ENCODE measurements at regions not wholly inside any gene's neighbourhood (a gene's known extent, or its start where the extent isn't known, plus 50 kb on each side); places are given as distances from the start of the nearest gene placed in this dataset.

- Mint-ChIP-seq H3K27me3 (ENCODE audit: low read depth in 2 of 2) (peaks cover 3 to 8% of the 10 kb centered on the region in 2 donors), H3K27ac (no peak overlapping the region), H3K4me3 (no peak overlapping the region), H3K9me3 (no peaks in the 10 kb centered on the region), H3K4me1 (no peaks in the 10 kb centered on the region), H3K36me3 (no peaks in the 10 kb centered on the region)
- Histone ChIP-seq H3K36me3 (ENCODE audit: control insufficient read depth, insufficient read depth, low read length) (no peaks in the 10 kb centered on the region), H3K27me3 (ENCODE audit: control insufficient read depth, insufficient read depth, low read length) (peaks cover 9% of the 10 kb centered on the region), H3K27ac (ENCODE audit: low read length) (no peak overlapping the region), H3K4me1 (ENCODE audit: control insufficient read depth, insufficient read depth, low read length) (no peaks in the 10 kb centered on the region), H3K9me3 (ENCODE audit: control insufficient read depth, insufficient read depth, low read length) (no peaks in the 10 kb centered on the region), H3K4me3 (ENCODE audit: low read length) (no peak overlapping the region)
- intact Hi-C loops (cut with micrococcal nuclease), result no loop called here
- ATAC-seq (no peak), DNase-seq (no peak)
- TF ChIP-seq CTCF (IDR thresholded peaks at IDR 0.05), result no peak
- 82% methylated on average over 4 of the region's 6 CpGs for WGBS (ENCODE audit: insufficient coverage)
Measured at GRCh38 chr16:87115646-87116045, 201.5 kb downstream of the C16orf95 start.

GRCh38 chr16:87117936-87118335, 199.3 kb downstream of the C16orf95 start:
- Histone ChIP-seq H3K36me3 (ENCODE audit: control insufficient read depth, insufficient read depth, low read length) (no peaks in the 10 kb centered on the region), H3K27me3 (ENCODE audit: control insufficient read depth, insufficient read depth, low read length) (peaks cover 9% of the 10 kb centered on the region), H3K9me3 (ENCODE audit: control insufficient read depth, insufficient read depth, low read length) (no peaks in the 10 kb centered on the region), H3K27ac (ENCODE audit: low read length) (no peak overlapping the region), H3K4me3 (ENCODE audit: low read length) (no peak overlapping the region), H3K4me1 (ENCODE audit: control insufficient read depth, insufficient read depth, low read length) (no peaks in the 10 kb centered on the region)
- no peaks in the 10 kb centered on the region for H3K36me3 Mint-ChIP-seq
- no peaks in the 10 kb centered on the region for H3K4me1 Mint-ChIP-seq
- 12% methylated on average over 12 of the region's 12 CpGs for WGBS (ENCODE audit: insufficient coverage)
- H3K4me3 Mint-ChIP-seq, result no peak overlapping the region
- H3K9me3 Mint-ChIP-seq, result no peaks in the 10 kb centered on the region
- H3K27ac Mint-ChIP-seq, result no peak overlapping the region
- intact Hi-C loops (cut with micrococcal nuclease), result no loop called here
- ATAC-seq (no peak), DNase-seq (no peak)
- TF ChIP-seq CTCF (IDR thresholded peaks at IDR 0.05), result no peak
- H3K27me3 Mint-ChIP-seq (ENCODE audit: low read depth in 2 of 2), result peaks cover 3 to 8% of the 10 kb centered on the region in 2 donors

- Mint-ChIP-seq H3K4me1 (no peaks in the 10 kb centered on the region), H3K36me3 (no peaks in the 10 kb centered on the region), H3K27ac (no peak overlapping the region), H3K4me3 (no peak overlapping the region), H3K27me3 (ENCODE audit: low read depth in 2 of 2) (peaks cover 3 to 5% of the 10 kb centered on the region in 2 donors), H3K9me3 (no peaks in the 10 kb centered on the region)
- ATAC-seq (no peak), DNase-seq (no peak)
- H3K27me3 ChIP-seq (ENCODE audit: control insufficient read depth, insufficient read depth, low read length), result peaks cover 9% of the 10 kb centered on the region
- WGBS (ENCODE audit: insufficient coverage), result 64% methylated on average over 2 of the region's 2 CpGs
- no peak overlapping the region for H3K4me3 ChIP-seq (ENCODE audit: low read length)
- TF ChIP-seq CTCF (IDR thresholded peaks at IDR 0.05), result no peak
- intact Hi-C loops (cut with micrococcal nuclease), result no loop called here
- H3K27ac ChIP-seq (ENCODE audit: low read length), result no peak overlapping the region
- H3K4me1 ChIP-seq (ENCODE audit: control insufficient read depth, insufficient read depth, low read length), result no peaks in the 10 kb centered on the region
- no peaks in the 10 kb centered on the region for H3K36me3 ChIP-seq (ENCODE audit: control insufficient read depth, insufficient read depth, low read length)
- H3K9me3 ChIP-seq (ENCODE audit: control insufficient read depth, insufficient read depth, low read length), result no peaks in the 10 kb centered on the region
Measured at GRCh38 chr16:87119168-87119567, 198.0 kb downstream of the C16orf95 start.

- no peak for TF ChIP-seq CTCF (IDR thresholded peaks at IDR 0.05)
- H3K4me1 Mint-ChIP-seq, result no peaks in the 10 kb centered on the region
- intact Hi-C loops (cut with micrococcal nuclease), result no loop called here
- Histone ChIP-seq H3K9me3 (ENCODE audit: control insufficient read depth, insufficient read depth, low read length) (no peaks in the 10 kb centered on the region), H3K36me3 (ENCODE audit: control insufficient read depth, insufficient read depth, low read length) (no peaks in the 10 kb centered on the region), H3K4me1 (ENCODE audit: control insufficient read depth, insufficient read depth, low read length) (no peaks in the 10 kb centered on the region), H3K27ac (ENCODE audit: low read length) (no peak overlapping the region), H3K27me3 (ENCODE audit: control insufficient read depth, insufficient read depth, low read length) (peaks cover 9% of the 10 kb centered on the region), H3K4me3 (ENCODE audit: low read length) (no peak overlapping the region)
- no peak overlapping the region for H3K27ac Mint-ChIP-seq
- no peak for DNase-seq
- no peak overlapping the region for H3K4me3 Mint-ChIP-seq
- no peak for ATAC-seq
- no peaks in the 10 kb centered on the region for H3K9me3 Mint-ChIP-seq
- H3K27me3 Mint-ChIP-seq (ENCODE audit: low read depth in 2 of 2), result peaks cover 0 to 3% of the 10 kb centered on the region in 2 donors
- 92% methylated on average over 9 of the region's 9 CpGs for WGBS (ENCODE audit: insufficient coverage)
- no peaks in the 10 kb centered on the region for H3K36me3 Mint-ChIP-seq
Measured at GRCh38 chr16:87119748-87120147, 197.4 kb downstream of the C16orf95 start.

Measured in natural killer cell (primary cell).